GM23338 (cell line): ENCODE measurements at regions not wholly inside any gene's neighbourhood (a gene's known extent, or its start where the extent isn't known, plus 50 kb on each side); places are given as distances from the start of the nearest gene placed in this dataset.

ENCODE experiments used
- ATAC-seq: fragments of 200-7000 bp; cut with Tn5 transposase; 3 replicates; pipeline ENCODE4 v1.9.1; 2020
- DNase-seq: peaks from one replicate; pipeline ENCODE4 v3.0.0-alpha.2; 2015; ENCODE audit warnings: low spot score
- H2AFZ ChIP-seq: fragments of 200-600 bp; sonication (generic); 2 replicates; pipeline ENCODE4 v1.8.0; 2016; ENCODE audit warnings: antibody characterized with exemption, mild to moderate bottlenecking, moderate library complexity
- H3F3A ChIP-seq: fragments of 200-600 bp; sonication (generic); replicated peaks from 2 replicates; pipeline ENCODE4 v1.8.0; 2017; ENCODE audit warnings: antibody characterized with exemption, mixed run types, low read depth
- H3K27ac ChIP-seq: fragments of 200-600 bp; sonication (generic); 2 replicates; pipeline ENCODE4 v1.6.1; 2016; ENCODE audit warnings: low read depth
- H3K27me3 ChIP-seq: fragments of 200-600 bp; sonication (generic); 2 replicates; pipeline ENCODE4 v1.8.0; 2016; ENCODE audit warnings: mild to moderate bottlenecking, mixed run types, moderate library complexity; ENCODE audit not compliant: insufficient read depth
- H3K36me3 ChIP-seq: fragments of 200-600 bp; sonication (generic); 2 replicates; pipeline ENCODE4 v1.8.0; 2016; ENCODE audit warnings: mild to moderate bottlenecking; ENCODE audit not compliant: insufficient read depth
- H3K4me1 ChIP-seq: fragments of 200-600 bp; sonication (generic); 2 replicates; pipeline ENCODE4 v1.8.0; 2016; ENCODE audit warnings: mild to moderate bottlenecking, moderate library complexity; ENCODE audit not compliant: insufficient read depth
- H3K4me2 ChIP-seq: fragments of 200-600 bp; sonication (generic); 2 replicates; pipeline ENCODE4 v1.7.1; 2017; ENCODE audit warnings: mixed run types
- H3K4me3 ChIP-seq: fragments of 200-600 bp; sonication (generic); 2 replicates; pipeline ENCODE4 v1.6.1; 2016; ENCODE audit warnings: mixed run types
- H3K79me2 ChIP-seq: fragments of 200-600 bp; sonication (generic); replicated peaks from 2 replicates; pipeline ENCODE4 v1.8.0; 2017; ENCODE audit warnings: mild to moderate bottlenecking; ENCODE audit not compliant: insufficient read depth
- H3K9me2 ChIP-seq: fragments of 200-600 bp; sonication (generic); 2 replicates; pipeline ENCODE4 v1.8.0; 2017; ENCODE audit not compliant: insufficient read depth
- H4K20me1 ChIP-seq: fragments of 200-600 bp; sonication (generic); replicated peaks from 2 replicates; pipeline ENCODE4 v1.8.0; 2017; ENCODE audit warnings: mild to moderate bottlenecking; ENCODE audit not compliant: insufficient read depth
- H3K27ac Mint-ChIP-seq: 2 replicates; pipeline ENCODE4 v1.8.0; 2020; ENCODE audit warnings: inconsistent platforms, mild to moderate bottlenecking, moderate library complexity, mixed read lengths
- H3K27me3 Mint-ChIP-seq: 3 replicates; pipeline ENCODE4 v1.8.0; 2022; ENCODE audit warnings: low read depth, mild to moderate bottlenecking, moderate library complexity, mixed read lengths, inconsistent platforms; ENCODE audit not compliant: insufficient read depth, poor library complexity
- H3K36me3 Mint-ChIP-seq: 3 replicates; pipeline ENCODE4 v1.8.0; 2021; ENCODE audit warnings: low read depth, mild to moderate bottlenecking, inconsistent platforms, moderate library complexity, mixed read lengths
- H3K4me1 Mint-ChIP-seq: 3 replicates; pipeline ENCODE4 v1.8.0; 2020; ENCODE audit warnings: mild to moderate bottlenecking, inconsistent platforms, mixed read lengths
- H3K4me3 Mint-ChIP-seq: 3 replicates; pipeline ENCODE4 v1.8.0; 2021; ENCODE audit warnings: moderate library complexity, mild to moderate bottlenecking, inconsistent platforms, mixed read lengths
- H3K9me3 Mint-ChIP-seq: 3 replicates; pipeline ENCODE4 v1.8.0; 2020; ENCODE audit warnings: moderate library complexity, mild to moderate bottlenecking, inconsistent platforms, mixed read lengths
- CREB1 ChIP-seq: fragments of 250-450 bp; sonication (Bioruptor Pico); IDR thresholded peaks from 2 replicates; pipeline ENCODE4 v1.5.0; 2020; ENCODE audit warnings: low read depth, mild to moderate bottlenecking, moderate library complexity
- CTCF ChIP-seq, 2 experiments: fragments of 200-600 bp in 1 of 2; sonication (generic) in 1 of 2; conservative IDR thresholded peaks; 2 replicates each; pipeline versions ENCODE4 v1.5.1 to v1.6.1; 2016 to 2017; ENCODE audit warnings: antibody characterized with exemption in 2 of 2, low read depth in 2 of 2, mild to moderate bottlenecking in 2 of 2, moderate library complexity in 1 of 2
- ETS1 ChIP-seq: IDR thresholded peaks from 2 replicates; pipeline ENCODE4 v1.6.1; 2016; ENCODE audit warnings: antibody characterized with exemption
- EZH2 ChIP-seq: fragments of 200-600 bp; sonication (generic); IDR thresholded peaks from one replicate; pipeline ENCODE4 v1.8.0; 2017; ENCODE audit warnings: antibody characterized with exemption, mild to moderate bottlenecking, low read depth; ENCODE audit not compliant: unreplicated experiment
- EZH2phosphoT487 ChIP-seq: fragments of 200-600 bp; sonication (generic); IDR thresholded peaks from one replicate; pipeline ENCODE4 v1.8.1; 2018; ENCODE audit warnings: antibody characterized with exemption; ENCODE audit not compliant: unreplicated experiment
- JUNB ChIP-seq: IDR thresholded peaks from one replicate; pipeline ENCODE4 v1.6.1; 2016; ENCODE audit warnings: antibody characterized with exemption; ENCODE audit not compliant: unreplicated experiment
- NANOG ChIP-seq: IDR thresholded peaks from 2 replicates; pipeline ENCODE4 v1.6.1; 2016; ENCODE audit warnings: antibody characterized with exemption, borderline replicate concordance
- POLR2AphosphoS5 ChIP-seq: IDR thresholded peaks from 2 replicates; pipeline ENCODE4 v1.6.1; 2016; ENCODE audit warnings: antibody characterized with exemption, low read depth
- STAT1 ChIP-seq: IDR thresholded peaks from one replicate; pipeline ENCODE4 v1.6.1; 2016; ENCODE audit warnings: antibody characterized with exemption; ENCODE audit not compliant: unreplicated experiment
- ZNF114 ChIP-seq: fragments of 250-450 bp; sonication (Bioruptor Pico); IDR thresholded peaks from 2 replicates; pipeline ENCODE4 v1.5.0; 2020; ENCODE audit warnings: mild to moderate bottlenecking, moderate library complexity
- ZNF331 ChIP-seq: fragments of 250-450 bp; sonication (Bioruptor Pico); IDR thresholded peaks from 2 replicates; pipeline ENCODE4 v1.5.0; 2020; ENCODE audit warnings: low read depth, mild to moderate bottlenecking, moderate library complexity
- TF ChIP-seq, protein P1 (sequence below): IDR thresholded peaks from one replicate; pipeline ENCODE4 v1.6.1; 2018; ENCODE audit warnings: antibody characterized with exemption; ENCODE audit not compliant: unreplicated experiment
- TF ChIP-seq, protein P2 (sequence below): fragments of 250-450 bp; sonication (Bioruptor Pico); IDR thresholded peaks from 2 replicates; pipeline ENCODE4 v1.5.0; 2020; ENCODE audit warnings: mild to moderate bottlenecking, moderate library complexity

GRCh38 chr12:34298176-34298970 lies 276.1 kb downstream of the ALG10 start:
- H3K36me3 Mint-ChIP-seq, result peaks cover 81% of the 10 kb centered on the region
- H2AFZ ChIP-seq, result no peak overlapping the region
- no peaks in the 10 kb centered on the region; the same call in 1 of the 2 replicates for H3K36me3 ChIP-seq
- no peaks in the 10 kb centered on the region for H3K79me2 ChIP-seq
- H3K9me3 Mint-ChIP-seq, result peaks cover 100% of the 10 kb centered on the region
- no peak overlapping the region for H3K27ac ChIP-seq
- H3K27me3 ChIP-seq, result no peaks in the 10 kb centered on the region
- H3K27me3 Mint-ChIP-seq, result peaks cover 16% of the 10 kb centered on the region
- ATAC-seq, result no peak
- no peaks in the 10 kb centered on the region for H3F3A ChIP-seq
- H3K9me2 ChIP-seq, result no peaks in the 10 kb centered on the region
- H3K4me2 ChIP-seq, result no peak overlapping the region
- H4K20me1 ChIP-seq, result no peaks in the 10 kb centered on the region
- no peak overlapping the region for H3K27ac Mint-ChIP-seq
- H3K4me1 Mint-ChIP-seq, result no peaks in the 10 kb centered on the region; the same call in 2 of the 3 replicates
- no peak for TF ChIP-seq EZH2phosphoT487
- TF ChIP-seq, protein P1, sequence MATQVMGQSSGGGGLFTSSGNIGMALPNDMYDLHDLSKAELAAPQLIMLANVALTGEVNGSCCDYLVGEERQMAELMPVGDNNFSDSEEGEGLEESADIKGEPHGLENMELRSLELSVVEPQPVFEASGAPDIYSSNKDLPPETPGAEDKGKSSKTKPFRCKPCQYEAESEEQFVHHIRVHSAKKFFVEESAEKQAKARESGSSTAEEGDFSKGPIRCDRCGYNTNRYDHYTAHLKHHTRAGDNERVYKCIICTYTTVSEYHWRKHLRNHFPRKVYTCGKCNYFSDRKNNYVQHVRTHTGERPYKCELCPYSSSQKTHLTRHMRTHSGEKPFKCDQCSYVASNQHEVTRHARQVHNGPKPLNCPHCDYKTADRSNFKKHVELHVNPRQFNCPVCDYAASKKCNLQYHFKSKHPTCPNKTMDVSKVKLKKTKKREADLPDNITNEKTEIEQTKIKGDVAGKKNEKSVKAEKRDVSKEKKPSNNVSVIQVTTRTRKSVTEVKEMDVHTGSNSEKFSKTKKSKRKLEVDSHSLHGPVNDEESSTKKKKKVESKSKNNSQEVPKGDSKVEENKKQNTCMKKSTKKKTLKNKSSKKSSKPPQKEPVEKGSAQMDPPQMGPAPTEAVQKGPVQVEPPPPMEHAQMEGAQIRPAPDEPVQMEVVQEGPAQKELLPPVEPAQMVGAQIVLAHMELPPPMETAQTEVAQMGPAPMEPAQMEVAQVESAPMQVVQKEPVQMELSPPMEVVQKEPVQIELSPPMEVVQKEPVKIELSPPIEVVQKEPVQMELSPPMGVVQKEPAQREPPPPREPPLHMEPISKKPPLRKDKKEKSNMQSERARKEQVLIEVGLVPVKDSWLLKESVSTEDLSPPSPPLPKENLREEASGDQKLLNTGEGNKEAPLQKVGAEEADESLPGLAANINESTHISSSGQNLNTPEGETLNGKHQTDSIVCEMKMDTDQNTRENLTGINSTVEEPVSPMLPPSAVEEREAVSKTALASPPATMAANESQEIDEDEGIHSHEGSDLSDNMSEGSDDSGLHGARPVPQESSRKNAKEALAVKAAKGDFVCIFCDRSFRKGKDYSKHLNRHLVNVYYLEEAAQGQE, result no peak
- no peak for TF ChIP-seq EZH2
- no peak for TF ChIP-seq NANOG
- no peak for TF ChIP-seq ZNF331 (CRISPR knock-in tag)
- no peak for TF ChIP-seq CREB1 (CRISPR knock-in tag)
- no peak for TF ChIP-seq JUNB
- no peak for TF ChIP-seq ETS1
- TF ChIP-seq ZNF114 (CRISPR knock-in tag), result no peak
- TF ChIP-seq, protein P2, sequence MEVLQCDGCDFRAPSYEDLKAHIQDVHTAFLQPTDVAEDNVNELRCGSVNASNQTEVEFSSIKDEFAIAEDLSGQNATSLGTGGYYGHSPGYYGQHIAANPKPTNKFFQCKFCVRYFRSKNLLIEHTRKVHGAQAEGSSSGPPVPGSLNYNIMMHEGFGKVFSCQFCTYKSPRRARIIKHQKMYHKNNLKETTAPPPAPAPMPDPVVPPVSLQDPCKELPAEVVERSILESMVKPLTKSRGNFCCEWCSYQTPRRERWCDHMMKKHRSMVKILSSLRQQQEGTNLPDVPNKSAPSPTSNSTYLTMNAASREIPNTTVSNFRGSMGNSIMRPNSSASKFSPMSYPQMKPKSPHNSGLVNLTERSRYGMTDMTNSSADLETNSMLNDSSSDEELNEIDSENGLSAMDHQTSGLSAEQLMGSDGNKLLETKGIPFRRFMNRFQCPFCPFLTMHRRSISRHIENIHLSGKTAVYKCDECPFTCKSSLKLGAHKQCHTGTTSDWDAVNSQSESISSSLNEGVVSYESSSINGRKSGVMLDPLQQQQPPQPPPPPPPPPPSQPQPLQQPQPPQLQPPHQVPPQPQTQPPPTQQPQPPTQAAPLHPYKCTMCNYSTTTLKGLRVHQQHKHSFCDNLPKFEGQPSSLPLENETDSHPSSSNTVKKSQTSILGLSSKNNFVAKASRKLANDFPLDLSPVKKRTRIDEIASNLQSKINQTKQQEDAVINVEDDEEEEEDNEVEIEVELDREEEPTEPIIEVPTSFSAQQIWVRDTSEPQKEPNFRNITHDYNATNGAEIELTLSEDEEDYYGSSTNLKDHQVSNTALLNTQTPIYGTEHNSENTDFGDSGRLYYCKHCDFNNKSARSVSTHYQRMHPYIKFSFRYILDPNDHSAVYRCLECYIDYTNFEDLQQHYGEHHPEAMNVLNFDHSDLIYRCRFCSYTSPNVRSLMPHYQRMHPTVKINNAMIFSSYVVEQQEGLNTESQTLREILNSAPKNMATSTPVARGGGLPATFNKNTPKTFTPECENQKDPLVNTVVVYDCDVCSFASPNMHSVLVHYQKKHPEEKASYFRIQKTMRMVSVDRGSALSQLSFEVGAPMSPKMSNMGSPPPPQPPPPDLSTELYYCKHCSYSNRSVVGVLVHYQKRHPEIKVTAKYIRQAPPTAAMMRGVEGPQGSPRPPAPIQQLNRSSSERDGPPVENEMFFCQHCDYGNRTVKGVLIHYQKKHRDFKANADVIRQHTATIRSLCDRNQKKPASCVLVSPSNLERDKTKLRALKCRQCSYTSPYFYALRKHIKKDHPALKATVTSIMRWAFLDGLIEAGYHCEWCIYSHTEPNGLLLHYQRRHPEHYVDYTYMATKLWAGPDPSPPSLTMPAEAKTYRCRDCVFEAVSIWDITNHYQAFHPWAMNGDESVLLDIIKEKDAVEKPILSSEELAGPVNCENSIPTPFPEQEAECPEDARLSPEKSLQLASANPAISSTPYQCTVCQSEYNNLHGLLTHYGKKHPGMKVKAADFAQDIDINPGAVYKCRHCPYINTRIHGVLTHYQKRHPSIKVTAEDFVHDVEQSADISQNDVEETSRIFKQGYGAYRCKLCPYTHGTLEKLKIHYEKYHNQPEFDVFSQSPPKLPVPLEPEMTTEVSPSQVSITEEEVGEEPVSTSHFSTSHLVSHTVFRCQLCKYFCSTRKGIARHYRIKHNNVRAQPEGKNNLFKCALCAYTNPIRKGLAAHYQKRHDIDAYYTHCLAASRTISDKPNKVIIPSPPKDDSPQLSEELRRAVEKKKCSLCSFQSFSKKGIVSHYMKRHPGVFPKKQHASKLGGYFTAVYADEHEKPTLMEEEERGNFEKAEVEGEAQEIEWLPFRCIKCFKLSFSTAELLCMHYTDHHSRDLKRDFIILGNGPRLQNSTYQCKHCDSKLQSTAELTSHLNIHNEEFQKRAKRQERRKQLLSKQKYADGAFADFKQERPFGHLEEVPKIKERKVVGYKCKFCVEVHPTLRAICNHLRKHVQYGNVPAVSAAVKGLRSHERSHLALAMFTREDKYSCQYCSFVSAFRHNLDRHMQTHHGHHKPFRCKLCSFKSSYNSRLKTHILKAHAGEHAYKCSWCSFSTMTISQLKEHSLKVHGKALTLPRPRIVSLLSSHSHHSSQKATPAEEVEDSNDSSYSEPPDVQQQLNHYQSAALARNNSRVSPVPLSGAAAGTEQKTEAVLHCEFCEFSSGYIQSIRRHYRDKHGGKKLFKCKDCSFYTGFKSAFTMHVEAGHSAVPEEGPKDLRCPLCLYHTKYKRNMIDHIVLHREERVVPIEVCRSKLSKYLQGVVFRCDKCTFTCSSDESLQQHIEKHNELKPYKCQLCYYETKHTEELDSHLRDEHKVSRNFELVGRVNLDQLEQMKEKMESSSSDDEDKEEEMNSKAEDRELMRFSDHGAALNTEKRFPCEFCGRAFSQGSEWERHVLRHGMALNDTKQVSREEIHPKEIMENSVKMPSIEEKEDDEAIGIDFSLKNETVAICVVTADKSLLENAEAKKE (CRISPR knock-in tag), result no peak
- no peak for TF ChIP-seq STAT1
- TF ChIP-seq CTCF (conservative IDR thresholded peaks at IDR 0.05; ENCODE audit: low read depth in 2 of 2), result no peak
- TF ChIP-seq POLR2AphosphoS5, result no peak
- H3K4me1 ChIP-seq, result no peaks in the 10 kb centered on the region
- no peak overlapping the region for H3K4me3 Mint-ChIP-seq
- H3K4me3 ChIP-seq, result no peak overlapping the region
- DNase-seq, result no peak
